ENCODE measurements at regions not wholly inside any gene's neighbourhood (a gene's known extent, or its start where the extent isn't known, plus 50 kb on each side); places are given as distances from the start of the nearest gene placed in this dataset.

GRCh38 chr12:25054783-25055144, 105.9 kb upstream of the BCAT1 start:
- ChIA-PET POLR2A (no interaction called here), CTCF (no interaction called here)
- H3K9me3 ChIP-seq: no peaks in the 10 kb centered on the region
- Mint-ChIP-seq H3K4me1 (ENCODE audit: low read depth, unreplicated experiment) (peaks cover 19% of the 10 kb centered on the region), H3K4me3 (ENCODE audit: unreplicated experiment) (no peak overlapping the region), H3K9me3 (ENCODE audit: unreplicated experiment) (no peaks in the 10 kb centered on the region), H3K27ac (ENCODE audit: unreplicated experiment) (no peak overlapping the region), H3K36me3 (ENCODE audit: insufficient read depth, unreplicated experiment) (no peaks in the 10 kb centered on the region), H3K27me3 (ENCODE audit: insufficient read depth, unreplicated experiment) (no peaks in the 10 kb centered on the region)
- H3K4me3 ChIP-seq (ENCODE audit: low read depth, low read length): no peak overlapping the region
- intact Hi-C loops (cut with micrococcal nuclease; ENCODE audit: unreplicated experiment): loop anchor here (5.0 kb wide), 1 partner anchor 62 kb away; no protein-coding TSS in a partner anchor
- peaks cover 9% of the 10 kb centered on the region; the same call in 1 of the 2 replicates for H3K4me1 ChIP-seq
- DNase-seq: no peak
- H3K27me3 ChIP-seq (replicated peaks; ENCODE audit: control insufficient read depth, insufficient read depth, low read length): no peaks in the 10 kb centered on the region
- no peak for TF ChIP-seq CTCF (IDR thresholded peaks at IDR 0.05; ENCODE audit: insufficient read depth in 1 of 2, low read depth in 1 of 2, low read length in 1 of 2, severe bottlenecking in 1 of 2, unreplicated experiment in 1 of 2)
- H3K36me3 ChIP-seq (ENCODE audit: control insufficient read depth, insufficient read depth, low read length): no peaks in the 10 kb centered on the region
- no TSS peak for BruUV-seq (replicated peaks)

- intact Hi-C loops (cut with micrococcal nuclease; ENCODE audit: unreplicated experiment): loop anchor here (5.0 kb wide), 1 partner anchor 62 kb away; no protein-coding TSS in a partner anchor
- H3K4me1 Mint-ChIP-seq (ENCODE audit: low read depth, unreplicated experiment): peaks cover 19% of the 10 kb centered on the region
- no peak overlapping the region for H3K27ac Mint-ChIP-seq (ENCODE audit: unreplicated experiment)
- no peaks in the 10 kb centered on the region for H3K27me3 Mint-ChIP-seq (ENCODE audit: insufficient read depth, unreplicated experiment)
- no peaks in the 10 kb centered on the region for H3K36me3 Mint-ChIP-seq (ENCODE audit: insufficient read depth, unreplicated experiment)
- Histone ChIP-seq H3K9me3 (no peaks in the 10 kb centered on the region), H3K36me3 (ENCODE audit: control insufficient read depth, insufficient read depth, low read length) (no peaks in the 10 kb centered on the region), H3K4me1 (peaks cover 9% of the 10 kb centered on the region; the same call in 1 of the 2 replicates), H3K27me3 (replicated peaks; ENCODE audit: control insufficient read depth, insufficient read depth, low read length) (no peaks in the 10 kb centered on the region), H3K4me3 (ENCODE audit: low read depth, low read length) (no peak overlapping the region)
- POLR2A ChIA-PET: no interaction called here
- TF ChIP-seq CTCF (IDR thresholded peaks at IDR 0.05; ENCODE audit: insufficient read depth in 1 of 2, low read depth in 1 of 2, low read length in 1 of 2, severe bottlenecking in 1 of 2, unreplicated experiment in 1 of 2): no peak
- CTCF ChIA-PET: no interaction called here
- BruUV-seq (replicated peaks): no TSS peak
- H3K4me3 Mint-ChIP-seq (ENCODE audit: unreplicated experiment): peak overlapping the region; percentile 2
- no peaks in the 10 kb centered on the region for H3K9me3 Mint-ChIP-seq (ENCODE audit: unreplicated experiment)
- DNase-seq: no peak
Observed at GRCh38 chr12:25054076-25054782, 105.3 kb upstream of the BCAT1 start.

- intact Hi-C loops (cut with micrococcal nuclease; ENCODE audit: unreplicated experiment): loop anchor here (1.0 to 5.0 kb wide), 3 partner anchors 22 to 78 kb away; no protein-coding TSS in a partner anchor
- Histone ChIP-seq H3K4me1 (peaks cover 9% of the 10 kb centered on the region; the same call in 1 of the 2 replicates), H3K4me3 (ENCODE audit: low read depth, low read length) (peak overlapping the region; percentile 27), H3K9me3 (no peaks in the 10 kb centered on the region), H3K27me3 (replicated peaks; ENCODE audit: control insufficient read depth, insufficient read depth, low read length) (no peaks in the 10 kb centered on the region), H3K36me3 (ENCODE audit: control insufficient read depth, insufficient read depth, low read length) (no peaks in the 10 kb centered on the region)
- Mint-ChIP-seq H3K27me3 (ENCODE audit: insufficient read depth, unreplicated experiment) (no peaks in the 10 kb centered on the region), H3K36me3 (ENCODE audit: insufficient read depth, unreplicated experiment) (no peaks in the 10 kb centered on the region), H3K4me1 (ENCODE audit: low read depth, unreplicated experiment) (peaks cover 19% of the 10 kb centered on the region), H3K4me3 (ENCODE audit: unreplicated experiment) (peak overlapping the region; percentile 56), H3K27ac (ENCODE audit: unreplicated experiment) (peak overlapping the region; percentile 2), H3K9me3 (ENCODE audit: unreplicated experiment) (peaks cover under 1% of the 10 kb centered on the region)
- POLR2A ChIA-PET: interaction anchor here (0.7 kb wide), 1 partner anchor 1354 kb away, joined by 4 read pairs; no protein-coding TSS in a partner anchor
- TF ChIP-seq CTCF (IDR thresholded peaks at IDR 0.05; ENCODE audit: insufficient read depth in 1 of 2, low read depth in 1 of 2, low read length in 1 of 2, severe bottlenecking in 1 of 2, unreplicated experiment in 1 of 2): no peak
- CTCF ChIA-PET: interaction anchor here (1.7 kb wide), 1 partner anchor 74 kb away, joined by 4 read pairs; no protein-coding TSS in a partner anchor
- no peak for DNase-seq
- BruUV-seq (replicated peaks): TSS peak; percentile 78
Observed at GRCh38 chr12:25052914-25053211, 104.0 kb upstream of the BCAT1 start.

Measured in Caco-2 (cell line).